NB4 (cell line): ENCODE measurements at regions not wholly inside any gene's neighbourhood (a gene's known extent, or its start where the extent isn't known, plus 50 kb on each side); places are given as distances from the start of the nearest gene placed in this dataset.

Source experiments
- CTCF ChIP-seq: IDR thresholded peaks from one replicate; pipeline ENCODE4 v1.5.1; 2012; ENCODE audit warnings: low read depth, low read length
- POLR2A ChIP-seq: IDR thresholded peaks from 2 replicates; pipeline ENCODE4 v1.6.1; 2011; ENCODE audit warnings: mild to moderate bottlenecking; ENCODE audit not compliant: insufficient read length; ENCODE audit errors: extremely low read depth

GRCh38 chr2:160584972-160585494 is 91.4 kb upstream of the RBMS1 start:
- no peak for TF ChIP-seq CTCF
- TF ChIP-seq POLR2A = no peak
